KBM-7 (cell line): ENCODE measurements at regions not wholly inside any gene's neighbourhood (a gene's known extent, or its start where the extent isn't known, plus 50 kb on each side); places are given as distances from the start of the nearest gene placed in this dataset.
"Not testable (repeated sequence)": the region's sequence is repeated elsewhere in the genome, so short reads cannot be mapped to it uniquely, and the experiment has no call there.

Experiments
- DNase-seq: peaks from one replicate; pipeline ENCODE4 v3.0.0-alpha.2; 2015
- in situ Hi-C: fragments of 300-500 bp; cut with MboI; formaldehyde crosslinking; loops from 2 replicates; pipeline ENCODE4 v1.14.3; 2020; ENCODE audit warnings: low sequenced_read_pairs, low pct_unique_long_range_greater_than_20kb, mixed read lengths

GRCh38 chr5:142542078-142542477 lies 143.8 kb downstream of the FGF1 start:
- DNase-seq, result no peak
- in situ Hi-C loops, result no loop called here

GRCh38 chr5:142540922-142541422 lies 144.9 kb downstream of the FGF1 start:
- in situ Hi-C loops, result no loop called here
- DNase-seq, result no peak

GRCh38 chr5:142539154-142539740 lies 146.6 kb downstream of the FGF1 start:
- in situ Hi-C loops, result no loop called here
- DNase-seq, result no peak

GRCh38 chr5:142537938-142538337 lies 148.0 kb downstream of the FGF1 start:
- in situ Hi-C loops, result no loop called here
- DNase-seq, result no peak

- in situ Hi-C loops, result no loop called here
- DNase-seq, result no peak
Measured at GRCh38 chr5:142532781-142533176, 153.1 kb downstream of the FGF1 start.

- in situ Hi-C loops, result no loop called here
- DNase-seq, result no peak
Measured at GRCh38 chr5:142531977-142532780, 153.7 kb downstream of the FGF1 start.

GRCh38 chr5:142530904-142531303 lies 155.0 kb downstream of the FGF1 start:
- no peak for DNase-seq
- in situ Hi-C loops, result no loop called here

GRCh38 chr5:142529626-142530278 lies 156.1 kb downstream of the FGF1 start:
- DNase-seq, result no peak
- in situ Hi-C loops, result no loop called here

GRCh38 chr5:142527664-142528295 lies 158.1 kb downstream of the FGF1 start:
- in situ Hi-C loops, result no loop called here
- DNase-seq, result no peak

- in situ Hi-C loops, result no loop called here
- no peak for DNase-seq
Measured at GRCh38 chr5:142527234-142527633, 158.7 kb downstream of the FGF1 start.

- in situ Hi-C loops, result no loop called here
Measured at GRCh38 chr5:142522983-142523382, 162.9 kb downstream of the FGF1 start.

GRCh38 chr5:142521706-142522105 lies 164.2 kb downstream of the FGF1 start:
- in situ Hi-C loops, result no loop called here
- DNase-seq, result no peak

More at GRCh38 chr5:142522983-142523382, 162.9 kb downstream of the FGF1 start:
- no peak for DNase-seq

GRCh38 chr5:142520885-142521284 lies 165.0 kb downstream of the FGF1 start:
- no peak for DNase-seq

GRCh38 chr5:142519913-142520312 lies 166.0 kb downstream of the FGF1 start:
- in situ Hi-C loops, DNase-seq: not testable (repeated sequence)

More at GRCh38 chr5:142520885-142521284, 165.0 kb downstream of the FGF1 start:
- in situ Hi-C loops, result no loop called here

- in situ Hi-C loops, result no loop called here
- no peak for DNase-seq
Measured at GRCh38 chr5:142517840-142518239, 168.1 kb downstream of the FGF1 start.

- in situ Hi-C loops, result no loop called here
- DNase-seq, result no peak
Measured at GRCh38 chr5:142516732-142517131, 169.2 kb downstream of the FGF1 start.

GRCh38 chr5:142515036-142515435 lies 170.9 kb downstream of the FGF1 start:
- no peak for DNase-seq
- in situ Hi-C loops, result no loop called here

GRCh38 chr5:142514196-142514595 lies 171.7 kb downstream of the FGF1 start:
- DNase-seq, result no peak
- in situ Hi-C loops, result no loop called here
